HuH-7 (cell line): ENCODE measurements at regions not wholly inside any gene's neighbourhood (a gene's known extent, or its start where the extent isn't known, plus 50 kb on each side); places are given as distances from the start of the nearest gene placed in this dataset.

Experiments used
- DNase-seq: peaks from one replicate; pipeline ENCODE4 v3.0.0; 2011; ENCODE audit warnings: low spot score

DNA sequence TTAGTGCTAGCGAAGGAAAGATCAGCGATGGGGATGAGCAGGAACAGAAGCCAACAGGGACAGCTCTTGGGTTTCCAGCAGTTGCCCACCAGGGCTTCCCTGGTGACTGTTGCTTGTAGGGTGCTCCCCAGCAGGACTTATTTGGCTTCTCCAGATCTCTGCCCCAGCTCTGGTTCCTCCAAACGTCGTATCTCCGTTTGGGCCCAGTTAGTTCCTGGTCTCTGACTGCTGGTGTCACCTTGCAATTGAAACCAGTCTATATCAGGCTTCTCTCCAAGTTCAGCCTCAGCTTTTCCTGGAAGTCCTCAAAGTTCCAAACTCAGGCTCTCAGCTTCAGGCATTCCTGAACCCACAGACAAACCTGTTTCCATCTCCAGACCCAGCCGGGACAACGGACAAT lies 70.8 kb upstream of the NXT1 start:
- no peak for DNase-seq

- no peak for DNase-seq
Measured at GRCh38 chr20:23278172-23278571, 72.4 kb upstream of the NXT1 start.

GRCh38 chr20:23277316-23277715 lies 73.3 kb upstream of the NXT1 start:
- no peak for DNase-seq

DNA sequence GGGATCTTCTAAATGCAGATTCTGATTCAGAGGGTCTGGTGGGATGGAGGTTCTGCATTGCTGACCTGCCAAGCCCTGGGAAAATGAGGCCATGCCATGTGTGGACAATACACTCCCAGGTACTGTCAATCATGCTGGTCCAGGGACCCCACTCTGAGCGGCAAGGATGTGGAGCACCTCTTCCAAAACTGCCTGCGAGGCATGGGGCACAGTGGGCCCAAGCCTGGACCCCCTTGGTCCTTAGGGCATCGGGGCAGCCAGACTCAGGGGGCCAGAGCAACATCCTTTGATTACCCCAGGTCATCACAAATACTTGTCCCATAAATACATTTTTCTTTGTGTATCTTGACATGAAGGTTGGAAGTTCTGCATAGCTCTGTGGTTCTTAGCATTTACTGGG lies 76.8 kb upstream of the NXT1 start:
- no peak for DNase-seq

DNA sequence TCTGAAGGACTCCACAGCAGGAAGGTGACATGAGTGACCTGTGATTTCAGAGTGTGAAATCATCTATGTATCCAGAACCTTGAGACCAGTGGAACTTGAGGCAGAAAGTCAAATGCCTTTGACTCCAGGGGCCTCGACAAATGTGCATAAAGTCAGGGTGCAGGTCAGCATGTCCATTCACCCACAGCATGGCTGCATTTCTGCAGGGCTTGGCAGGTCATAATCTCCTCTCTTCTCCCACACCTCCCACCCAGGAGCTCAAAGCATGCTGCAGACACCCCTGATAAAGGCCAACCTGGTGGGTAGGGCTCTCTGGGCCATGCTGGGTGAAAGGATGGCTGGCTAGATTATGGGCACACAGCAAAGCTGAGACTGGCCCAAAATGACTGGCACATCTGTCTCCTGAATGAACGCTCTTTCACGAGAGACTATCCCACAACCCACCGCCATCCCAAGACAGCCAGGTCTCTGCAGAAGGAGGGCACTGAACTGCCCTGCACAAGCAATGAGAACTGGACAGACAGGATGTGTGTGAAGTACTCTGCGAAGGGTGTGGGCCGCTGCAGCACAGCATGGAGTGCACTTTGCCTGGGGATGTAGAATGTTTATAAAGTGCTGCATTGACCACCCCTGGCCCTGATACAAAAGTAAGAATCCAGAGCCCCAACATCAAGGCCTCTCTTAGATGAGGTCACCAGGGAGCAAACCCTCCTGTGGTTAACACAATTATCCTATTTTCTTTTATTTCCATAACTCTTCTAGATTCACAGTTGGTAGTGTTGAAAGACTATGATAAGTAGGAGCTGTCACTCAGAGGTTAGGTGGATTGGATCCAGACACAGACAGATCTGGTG lies 78.2 kb upstream of the NXT1 start:
- DNase-seq = no peak

DNA sequence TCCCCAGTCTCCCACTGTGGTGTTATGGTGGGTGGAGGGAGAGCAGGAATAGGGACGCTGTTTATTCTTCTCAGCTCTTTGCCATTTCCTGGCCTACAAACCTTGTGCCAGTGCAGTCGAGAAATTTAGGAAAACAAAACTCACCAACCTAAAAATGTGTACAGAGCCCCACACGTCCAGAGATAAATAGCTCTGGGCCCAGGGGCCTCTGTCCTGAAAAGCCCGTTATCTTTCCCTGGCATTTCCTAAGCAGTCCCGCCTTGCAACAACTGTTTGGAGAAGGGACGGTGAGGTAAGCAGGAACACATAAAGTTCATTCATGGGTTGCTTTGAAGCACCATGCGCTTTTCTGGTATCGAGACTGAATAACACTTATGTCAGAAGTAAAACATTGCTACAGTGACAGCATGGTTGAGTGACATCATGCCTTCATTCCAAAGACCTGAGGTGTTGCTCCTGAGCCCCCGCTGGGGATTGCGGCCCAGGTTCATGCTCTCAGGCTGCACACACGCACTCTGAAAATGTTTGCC lies 80.1 kb upstream of the NXT1 start:
- no peak for DNase-seq

- no peak for DNase-seq
Measured at GRCh38 chr20:23269954-23270353, 80.6 kb upstream of the NXT1 start.

DNA sequence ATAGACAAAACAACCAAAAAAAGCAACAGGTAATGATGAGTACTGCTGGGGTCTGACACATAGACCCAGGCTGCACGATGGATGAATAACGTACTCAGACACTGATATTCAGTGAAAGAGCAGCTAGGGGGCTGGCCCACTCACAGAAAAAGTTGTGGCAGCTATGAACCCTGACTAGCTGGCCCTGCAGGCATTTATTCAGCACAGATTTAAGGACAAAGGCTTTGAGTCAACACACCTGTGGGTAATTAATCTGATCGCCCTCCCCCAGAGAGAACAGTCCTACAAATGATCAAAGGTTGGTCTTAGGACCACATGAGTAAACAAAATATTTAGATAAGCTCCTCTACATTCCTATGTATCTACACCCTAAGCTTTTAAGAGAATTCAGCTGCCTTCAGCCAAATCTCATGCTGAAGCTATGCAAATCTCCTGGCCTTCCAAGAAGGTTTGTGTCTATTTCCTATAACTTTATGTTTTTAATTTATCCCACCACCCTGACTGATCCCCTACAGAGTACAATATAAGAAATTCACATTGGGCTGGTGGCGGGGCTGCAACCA lies 81.7 kb upstream of the NXT1 start:
- no peak for DNase-seq

DNA sequence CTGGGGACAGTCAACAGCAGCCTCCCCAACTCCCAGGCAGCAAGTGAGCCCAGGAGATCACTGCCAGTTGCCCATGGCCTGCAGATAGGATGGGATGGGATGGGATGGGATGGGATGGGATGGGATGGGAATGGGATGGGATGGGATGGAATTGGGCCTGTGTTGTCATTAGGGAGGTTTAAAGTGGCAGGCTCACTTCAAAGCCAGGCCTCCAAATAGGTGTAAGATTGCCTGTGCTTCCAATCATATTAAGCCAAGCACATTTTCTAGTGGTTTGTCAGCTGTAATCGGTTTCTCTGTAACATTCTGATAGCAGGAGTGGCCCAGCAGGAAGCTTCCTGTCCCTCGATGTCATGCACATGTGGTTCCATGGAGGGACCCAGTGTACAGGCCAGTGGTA lies 82.7 kb upstream of the NXT1 start:
- no peak for DNase-seq

- no peak for DNase-seq
Measured at GRCh38 chr20:23266530-23267398, 83.8 kb upstream of the NXT1 start.

DNA sequence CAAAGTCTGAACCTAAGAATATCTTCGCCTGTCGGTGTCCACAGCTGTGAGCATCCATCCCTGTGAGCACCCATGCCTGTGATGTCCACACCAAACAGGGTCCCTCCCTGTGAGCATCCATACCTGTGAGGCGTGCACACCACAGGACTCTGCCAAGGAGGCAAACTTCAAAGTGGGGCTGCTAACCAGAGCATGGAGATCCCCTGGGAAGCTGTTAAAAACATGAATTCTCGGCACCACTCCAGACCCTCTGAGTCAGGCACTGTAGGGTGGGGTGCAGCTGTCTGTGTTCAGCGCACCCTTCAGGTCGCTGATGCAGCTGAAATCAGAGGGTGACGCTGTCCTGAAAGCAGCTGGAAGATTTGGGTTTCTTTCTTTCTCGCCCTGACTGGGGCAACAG lies 85.4 kb upstream of the NXT1 start:
- no peak for DNase-seq

GRCh38 chr20:23264545-23264944 lies 86.0 kb upstream of the NXT1 start:
- DNase-seq = no peak

DNA sequence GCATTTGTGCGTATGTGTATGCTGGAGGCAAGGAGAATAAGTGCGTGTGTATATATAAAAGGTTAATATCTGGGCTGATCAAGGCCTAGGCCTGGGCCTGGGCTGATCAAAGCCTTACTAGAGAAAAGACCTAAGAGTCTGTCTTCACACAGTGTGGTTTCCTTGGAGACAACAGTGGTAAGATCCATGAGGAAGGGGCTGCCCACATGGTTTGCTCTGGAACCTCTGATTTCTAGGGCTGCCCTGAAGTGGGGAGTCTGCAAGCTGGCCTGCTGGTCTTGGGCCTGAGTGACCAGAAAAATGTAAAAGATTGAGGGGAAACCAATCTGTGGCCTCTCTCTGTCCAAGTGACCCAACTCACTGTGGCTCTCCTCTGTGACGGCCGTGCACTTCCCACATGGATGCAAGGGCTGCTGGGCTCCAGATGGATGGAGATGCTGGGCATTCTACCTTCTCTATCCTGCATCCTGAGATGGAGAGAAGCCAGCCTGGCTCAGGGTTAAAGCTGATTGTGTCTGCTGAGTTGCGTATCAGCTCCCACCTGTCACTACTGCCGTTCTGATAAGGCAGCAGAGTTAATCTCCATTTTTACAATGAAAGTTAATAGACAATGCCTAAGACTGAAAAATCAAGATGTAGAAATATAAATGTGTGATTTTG lies 90.3 kb upstream of the NXT1 start:
- no peak for DNase-seq

DNA sequence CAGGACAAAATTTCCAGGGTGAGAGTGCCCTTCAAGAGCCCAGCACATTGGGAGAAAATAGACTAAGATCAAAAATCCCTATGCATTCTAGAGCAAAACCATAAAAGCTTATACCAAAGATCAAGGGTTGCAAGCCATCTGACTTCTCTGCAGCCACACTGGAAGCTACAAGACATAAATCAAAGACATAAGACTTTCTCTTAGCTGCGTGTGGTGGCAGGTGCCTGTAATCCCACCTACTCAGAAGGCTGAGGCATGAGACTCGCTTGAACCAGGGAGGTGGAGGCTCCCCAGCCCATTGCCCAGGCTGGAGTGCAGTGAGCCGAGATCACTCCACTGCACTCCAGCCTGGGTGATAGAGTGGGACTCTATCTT lies 91.9 kb upstream of the NXT1 start:
- DNase-seq = no peak

DNA sequence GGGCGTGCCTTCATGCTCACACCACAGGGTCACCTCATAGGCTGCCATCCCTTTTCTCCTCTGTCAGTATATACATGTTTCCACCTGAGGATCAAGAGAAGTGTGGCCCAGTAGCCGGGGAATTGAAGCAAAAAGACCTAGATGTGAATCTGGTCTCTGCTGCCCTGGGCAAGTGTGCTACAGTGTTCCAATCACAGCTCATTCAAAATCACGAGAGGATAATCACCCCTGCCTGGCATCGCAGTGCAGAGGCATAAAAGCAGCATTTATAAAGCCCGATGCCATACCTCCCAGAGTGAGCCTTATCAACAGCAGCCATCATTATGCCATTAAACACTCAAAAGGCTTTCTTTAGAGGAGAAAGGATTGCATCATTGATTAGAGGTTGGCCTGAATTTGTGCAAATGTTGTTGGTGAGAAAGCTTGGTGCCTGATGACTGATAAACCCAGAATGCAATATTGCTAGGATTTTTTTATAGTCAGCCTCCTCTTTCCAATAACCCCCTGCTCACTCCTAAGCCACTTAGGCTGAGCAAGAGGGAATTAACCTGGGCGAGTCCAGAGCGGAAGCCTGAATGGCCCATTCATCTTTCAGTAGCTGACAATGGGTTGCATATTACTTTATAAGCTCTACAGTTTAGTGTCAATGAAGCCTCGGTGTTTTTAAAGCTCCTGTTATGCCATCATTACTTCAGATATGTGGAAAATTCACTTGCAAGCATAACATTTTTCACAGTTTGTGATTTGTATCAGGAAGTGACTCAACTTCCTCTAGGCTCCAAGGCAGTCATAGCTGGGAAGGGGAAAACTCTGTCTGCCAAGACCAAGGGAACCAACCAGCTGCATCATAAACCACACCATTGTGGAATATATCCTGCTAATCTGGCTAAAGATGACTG lies 92.5 kb upstream of the NXT1 start:
- no peak for DNase-seq

GRCh38 chr20:23257106-23257761 lies 93.4 kb upstream of the NXT1 start:
- DNase-seq = no peak

GRCh38 chr20:23255716-23256385 lies 94.7 kb upstream of the NXT1 start:
- DNase-seq = no peak

DNA sequence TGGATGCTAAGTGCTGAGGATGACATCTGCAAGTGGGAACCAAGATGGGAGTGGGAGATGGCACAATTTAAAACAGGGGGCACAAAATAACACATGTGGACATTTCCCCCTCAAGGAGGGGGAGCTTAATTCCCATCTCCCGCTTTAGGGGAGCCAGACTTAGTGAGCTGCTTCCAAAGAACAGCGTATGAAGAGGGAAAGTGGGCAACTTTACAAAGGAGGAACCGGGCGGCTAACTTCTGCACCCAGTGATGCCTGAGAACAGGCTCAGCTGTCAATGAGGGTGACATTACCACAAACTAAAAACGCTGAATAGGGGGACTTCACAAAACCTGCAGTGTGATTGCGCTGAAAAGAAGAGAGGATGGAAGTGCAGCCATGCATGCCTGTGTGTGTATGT lies 95.5 kb upstream of the NXT1 start:
- no peak for DNase-seq

GRCh38 chr20:23254505-23254904 lies 96.1 kb upstream of the NXT1 start:
- no peak for DNase-seq

- no peak for DNase-seq
Measured at GRCh38 chr20:23254034-23254433, 96.6 kb upstream of the NXT1 start.
